Ishikawa (cell line): ENCODE measurements at regions not wholly inside any gene's neighbourhood (a gene's known extent, or its start where the extent isn't known, plus 50 kb on each side); places are given as distances from the start of the nearest gene placed in this dataset.

ENCODE experiments used
- CEBPB ChIP-seq: IDR thresholded peaks from 2 replicates; pipeline ENCODE4 v1.6.1; 2012
- EGR1 ChIP-seq: IDR thresholded peaks from 2 replicates; pipeline ENCODE4 v1.6.1; 2012
- NFIC ChIP-seq: IDR thresholded peaks from 2 replicates; pipeline ENCODE4 v1.6.1; 2012
- RAD21 ChIP-seq: IDR thresholded peaks from 2 replicates; pipeline ENCODE4 v1.6.1; 2012; ENCODE audit warnings: low read depth
- TAF1 ChIP-seq: IDR thresholded peaks from 2 replicates; pipeline ENCODE4 v1.6.1; 2012; ENCODE audit warnings: low read depth, mild to moderate bottlenecking
- TCF12 ChIP-seq: IDR thresholded peaks from 2 replicates; pipeline ENCODE4 v1.6.1; 2012; ENCODE audit warnings: low read depth
- YY1 ChIP-seq: IDR thresholded peaks from 2 replicates; pipeline ENCODE4 v1.6.1; 2012; ENCODE audit warnings: low read depth
- TF ChIP-seq, protein P1 (sequence below): IDR thresholded peaks from 2 replicates; pipeline ENCODE4 v1.6.1; 2012

DNA sequence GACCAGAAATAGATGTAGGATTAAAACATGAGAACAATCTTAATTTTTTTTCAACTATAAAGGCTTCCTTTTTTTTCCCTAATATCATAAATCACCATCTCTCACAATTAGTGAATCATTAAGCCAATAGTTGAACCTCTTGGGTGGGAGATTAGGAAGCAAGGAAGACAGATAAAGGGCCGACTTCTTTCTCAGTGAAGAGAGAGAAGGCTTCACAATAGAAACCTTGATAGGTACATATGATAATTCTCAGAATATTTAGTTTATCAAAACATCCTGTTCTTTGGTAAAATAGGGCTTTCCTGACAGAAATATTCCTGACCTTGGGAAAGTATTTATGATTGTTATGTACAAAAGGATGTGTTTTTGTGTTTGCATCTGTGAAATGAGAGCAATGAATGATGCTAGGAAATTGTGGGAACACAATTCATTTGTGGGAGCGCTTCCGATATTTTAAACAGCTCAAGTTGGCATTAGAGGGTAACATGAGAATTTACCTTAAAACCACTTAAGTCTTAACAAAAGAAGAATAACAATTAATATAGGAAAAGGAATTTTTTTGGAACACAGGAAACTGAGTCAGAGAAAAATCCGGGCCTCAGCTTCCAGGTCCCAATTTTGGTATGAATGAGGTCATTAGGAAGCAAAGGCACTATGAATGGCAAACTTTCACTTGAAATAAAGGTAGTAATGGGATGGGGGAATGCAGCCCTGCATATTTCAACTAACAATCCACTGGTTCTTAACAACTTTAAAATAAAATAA lies 263.2 kb upstream of the TGFBR2 start:
- no peak for TF ChIP-seq TAF1
- TF ChIP-seq EGR1 = no peak
- TF ChIP-seq YY1 = no peak
- TF ChIP-seq, protein P1, sequence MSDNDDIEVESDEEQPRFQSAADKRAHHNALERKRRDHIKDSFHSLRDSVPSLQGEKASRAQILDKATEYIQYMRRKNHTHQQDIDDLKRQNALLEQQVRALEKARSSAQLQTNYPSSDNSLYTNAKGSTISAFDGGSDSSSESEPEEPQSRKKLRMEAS = no peak
- no peak for TF ChIP-seq NFIC
- TF ChIP-seq RAD21 = no peak
- no peak for TF ChIP-seq CEBPB
- no peak for TF ChIP-seq TCF12
